HG03064 (cell line): ENCODE measurements at regions not wholly inside any gene's neighbourhood (a gene's known extent, or its start where the extent isn't known, plus 50 kb on each side); places are given as distances from the start of the nearest gene placed in this dataset.

ENCODE experiments used
- ATAC-seq: cut with Tn5 transposase; IDR thresholded peaks from one replicate; pipeline ENCODE4 v1.9.1; 2021; ENCODE audit warnings: low read depth; ENCODE audit not compliant: unreplicated experiment

DNA sequence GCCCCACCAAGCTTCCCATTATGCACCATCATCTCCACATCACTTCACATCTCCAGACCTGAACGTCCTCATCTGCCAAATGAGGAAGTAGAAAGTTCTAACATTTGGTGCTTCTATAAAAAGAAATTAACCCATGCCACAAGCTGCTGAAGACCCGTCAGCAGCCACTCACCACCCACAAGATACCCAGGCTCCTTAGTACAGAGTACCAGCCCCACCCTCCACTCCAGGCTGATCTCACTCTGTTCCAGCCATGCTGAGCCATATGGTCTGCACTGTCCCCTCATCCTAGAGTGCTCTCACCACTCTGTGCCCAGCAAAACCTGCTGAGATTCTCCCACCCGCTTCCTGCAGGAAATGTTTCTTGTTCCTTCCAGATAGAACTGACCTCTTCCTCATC lies 240.8 kb upstream of the PPARGC1A start:
- ATAC-seq, result no peak

DNA sequence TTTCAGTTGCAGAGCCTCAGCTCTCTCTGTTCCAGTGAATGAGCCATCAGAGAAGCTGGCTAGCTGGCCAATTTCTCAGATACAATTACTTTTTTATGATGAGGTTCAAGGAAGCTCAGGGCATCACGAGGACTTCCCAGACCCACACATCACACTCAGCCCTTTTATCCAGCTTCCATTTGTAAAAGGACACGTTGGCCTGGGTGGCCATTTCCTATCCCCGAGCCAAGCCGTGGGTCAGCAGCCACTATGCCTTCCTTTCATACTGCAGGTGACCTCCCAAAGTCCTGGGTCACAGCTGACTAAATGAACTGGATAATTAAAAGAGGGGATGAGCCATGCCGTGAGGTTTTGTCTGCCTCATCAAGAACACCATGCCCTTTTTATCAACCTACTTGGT lies 236.9 kb upstream of the PPARGC1A start:
- no peak for ATAC-seq

DNA sequence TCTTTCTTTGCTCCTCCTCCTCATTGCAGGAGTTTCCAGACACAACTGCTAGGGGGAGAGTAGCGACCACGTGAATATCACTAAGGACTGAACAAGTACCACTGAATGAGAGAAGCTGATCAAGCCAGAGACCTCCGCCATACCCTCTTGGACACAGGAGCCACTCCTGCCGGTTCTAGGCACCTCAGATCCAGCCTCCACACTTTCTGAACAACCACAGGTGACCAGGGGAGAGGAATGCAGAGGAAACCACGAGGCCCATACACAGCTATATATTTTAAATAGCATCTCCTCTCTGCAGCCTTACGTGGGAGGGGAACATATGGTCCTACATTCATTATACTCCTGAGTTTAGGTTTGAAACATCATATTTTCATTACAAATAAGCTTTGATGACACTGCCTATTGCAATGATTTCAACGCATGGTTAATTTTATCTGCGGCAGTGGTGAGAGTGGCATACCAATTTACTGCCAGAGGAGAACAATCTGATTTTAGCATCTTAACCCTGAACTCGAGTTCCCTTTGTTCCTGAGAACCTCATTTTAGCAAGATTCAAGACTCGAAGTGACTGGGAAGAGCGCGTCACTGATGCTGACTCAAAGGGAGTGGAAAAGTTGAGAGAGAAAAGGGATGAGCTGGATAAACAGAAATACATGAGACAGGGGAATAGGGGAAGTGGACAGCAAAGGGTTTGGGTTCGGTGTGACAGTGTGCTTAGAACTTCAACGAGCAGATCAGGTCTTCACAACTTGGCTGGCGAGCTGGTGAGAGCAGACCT lies 231.7 kb upstream of the PPARGC1A start:
- no peak for ATAC-seq

DNA sequence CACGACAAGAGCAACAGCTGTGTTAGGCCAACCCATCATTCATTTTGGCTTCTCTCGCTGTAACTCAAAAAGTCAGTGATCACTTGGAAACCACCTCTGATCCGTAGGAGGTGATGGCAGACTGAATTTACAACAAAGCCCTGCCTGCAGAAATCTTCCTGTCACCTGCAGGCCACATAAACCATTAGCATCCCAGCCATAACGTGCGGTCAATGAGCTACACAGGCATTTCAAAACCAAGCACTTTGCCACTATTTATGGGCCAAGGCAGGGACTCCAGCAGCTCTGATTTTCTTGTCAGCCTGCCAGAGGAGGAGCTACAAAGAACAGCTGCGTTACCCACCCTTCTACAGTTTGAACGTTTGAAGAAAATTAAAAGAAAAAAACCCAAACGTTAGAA lies 228.1 kb upstream of the PPARGC1A start:
- ATAC-seq, result no peak

DNA sequence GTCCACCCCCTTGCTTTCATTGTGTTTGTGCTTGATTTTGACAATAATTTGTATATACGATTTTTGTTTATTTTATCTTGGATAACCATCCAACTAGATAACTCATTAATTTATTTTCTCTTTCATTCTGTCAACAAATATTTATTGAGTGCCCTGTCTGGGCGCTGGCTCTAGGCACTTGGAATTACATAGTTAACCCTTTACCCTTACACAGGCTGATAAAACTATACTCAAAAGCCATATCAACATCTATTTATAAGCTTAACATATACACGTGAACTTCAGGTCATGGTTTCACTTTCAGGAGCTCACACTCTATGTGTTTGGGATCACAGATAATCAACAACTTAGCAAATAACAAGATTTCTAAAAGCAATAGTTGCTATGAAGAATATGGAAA lies 226.3 kb upstream of the PPARGC1A start:
- no peak for ATAC-seq

DNA sequence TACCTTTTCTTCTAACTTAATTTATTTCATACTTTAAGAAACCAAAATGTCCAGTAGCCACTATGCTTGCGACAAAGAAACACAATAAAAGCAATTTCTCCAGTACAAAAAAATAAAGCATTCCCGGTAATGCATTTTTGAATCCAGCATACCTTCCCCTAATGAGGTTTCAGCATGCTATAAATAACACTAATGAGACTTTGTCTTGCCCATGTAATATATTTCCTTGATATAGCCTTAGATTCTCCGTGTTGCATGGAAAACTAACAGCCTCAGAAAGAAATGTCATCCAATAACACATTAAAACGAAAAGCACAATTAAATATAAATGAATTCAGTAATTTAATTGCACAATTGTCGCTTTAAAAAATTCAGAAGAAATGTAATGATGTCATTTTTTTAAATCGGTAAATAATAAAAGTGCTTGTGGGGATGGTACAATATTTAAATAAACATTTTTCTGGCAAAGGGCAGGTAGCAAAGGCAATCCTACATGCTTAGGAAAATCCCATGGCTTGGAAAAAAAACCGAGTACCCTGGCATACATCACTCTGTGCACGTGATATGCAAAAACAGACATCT lies 225.2 kb upstream of the PPARGC1A start:
- ATAC-seq, result no peak

DNA sequence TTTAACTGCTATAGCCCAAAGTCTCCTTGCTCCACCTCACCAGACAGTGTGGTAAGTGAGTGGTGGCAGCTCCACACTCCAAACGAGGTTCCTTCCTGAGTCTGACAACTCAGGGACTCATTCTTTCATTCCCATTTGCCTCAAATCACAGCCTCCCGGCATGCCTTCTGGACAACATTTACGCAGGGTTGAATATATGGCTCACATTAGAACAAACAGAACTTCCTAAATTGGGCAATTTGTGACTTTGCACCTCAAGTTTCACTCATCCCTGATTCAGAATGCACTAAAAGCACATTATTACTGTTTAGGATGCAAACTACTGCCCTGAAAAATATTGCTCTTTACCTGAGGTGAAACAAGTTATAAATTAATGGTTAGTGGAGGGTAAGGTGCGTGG lies 224.6 kb upstream of the PPARGC1A start:
- no peak for ATAC-seq

DNA sequence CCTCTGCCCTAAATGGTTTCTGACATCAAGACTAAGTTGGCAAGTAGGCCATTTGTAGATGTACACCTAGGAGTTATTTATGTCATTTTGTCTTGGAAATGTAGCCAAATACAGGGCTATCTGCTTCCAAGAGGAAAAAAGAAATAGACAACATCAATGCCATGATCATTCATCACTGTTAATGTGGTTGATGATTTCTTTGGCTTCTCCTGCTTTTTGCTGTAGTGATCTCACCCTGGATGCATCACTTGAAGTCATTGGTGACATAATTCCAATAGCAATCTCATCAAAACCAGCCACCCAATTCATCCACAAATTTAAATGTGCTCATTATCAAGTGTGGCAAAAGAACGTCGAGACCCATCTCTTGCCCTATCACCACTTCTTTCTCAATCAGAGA lies 222.6 kb upstream of the PPARGC1A start:
- no peak for ATAC-seq

DNA sequence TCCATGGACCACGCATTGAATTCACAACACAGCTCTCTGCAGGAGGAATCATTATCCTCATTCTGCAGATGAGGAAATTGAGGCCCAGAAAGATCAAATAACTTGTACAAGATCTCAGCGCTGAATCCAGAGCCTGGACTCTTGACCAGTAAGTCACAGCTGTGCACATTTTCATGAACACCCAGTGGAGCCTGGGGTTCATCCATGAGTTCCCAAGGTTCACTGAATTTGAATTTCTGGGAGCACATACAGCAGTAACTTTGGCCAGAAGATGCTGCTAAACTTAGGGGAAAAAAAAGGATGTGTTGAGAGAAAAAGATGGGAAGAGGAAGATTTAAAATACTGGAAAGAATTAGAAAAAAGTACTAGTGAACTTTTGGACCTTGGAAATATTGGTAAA lies 218.7 kb upstream of the PPARGC1A start:
- ATAC-seq, result no peak

DNA sequence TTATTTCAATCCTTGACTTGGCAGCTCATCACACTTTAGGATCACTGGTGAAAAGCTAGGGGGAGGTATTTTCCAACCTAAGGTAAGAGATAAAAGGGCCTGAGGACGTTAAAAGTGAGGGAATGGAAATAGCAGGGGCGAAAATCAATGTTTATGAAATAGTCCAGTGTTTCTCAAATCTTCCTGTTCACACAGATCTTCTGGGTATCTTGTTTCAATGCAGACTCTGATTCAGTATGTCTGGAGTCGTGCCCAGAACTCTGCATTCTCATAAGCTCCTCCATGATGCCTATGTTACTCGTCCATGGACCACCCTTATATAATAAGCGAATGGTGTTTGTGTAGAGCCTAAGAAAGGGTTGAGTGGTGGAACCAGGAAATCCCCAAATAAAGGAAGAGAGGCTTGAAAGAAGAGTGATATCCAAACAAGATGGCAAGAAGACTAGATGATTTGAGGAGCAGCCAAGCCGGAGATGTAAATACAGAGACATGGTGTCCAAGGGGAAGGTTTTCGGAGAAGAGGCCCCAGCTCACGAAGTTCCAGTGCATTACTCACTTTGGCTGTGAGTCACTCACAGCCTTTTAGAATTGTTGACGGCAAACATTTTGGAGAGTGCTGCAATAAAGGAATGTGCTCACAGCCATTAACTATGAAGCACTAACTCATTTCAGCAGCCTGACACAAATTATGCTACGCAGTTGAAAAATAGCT lies 215.6 kb upstream of the PPARGC1A start:
- no peak for ATAC-seq

DNA sequence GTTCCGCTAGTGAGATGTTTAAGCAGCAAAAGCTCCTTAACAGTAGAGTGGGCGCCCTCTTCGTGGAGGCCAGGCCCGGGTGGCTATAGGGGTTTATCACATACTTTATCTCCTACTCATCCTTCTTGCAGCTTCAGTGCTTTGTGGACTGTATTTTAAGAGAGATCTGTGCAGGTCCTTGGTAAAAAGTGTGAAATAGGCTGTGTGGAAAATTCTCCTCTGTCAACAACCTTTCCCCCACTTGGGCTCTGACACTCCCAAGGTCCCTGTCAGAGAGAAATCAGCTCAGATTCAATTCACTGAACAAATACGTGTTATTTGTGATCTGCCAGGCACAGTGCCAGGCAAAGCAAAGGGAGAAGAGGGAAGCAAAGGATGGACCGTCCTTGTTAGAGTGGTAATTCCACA lies 214.3 kb upstream of the PPARGC1A start:
- ATAC-seq, result no peak

DNA sequence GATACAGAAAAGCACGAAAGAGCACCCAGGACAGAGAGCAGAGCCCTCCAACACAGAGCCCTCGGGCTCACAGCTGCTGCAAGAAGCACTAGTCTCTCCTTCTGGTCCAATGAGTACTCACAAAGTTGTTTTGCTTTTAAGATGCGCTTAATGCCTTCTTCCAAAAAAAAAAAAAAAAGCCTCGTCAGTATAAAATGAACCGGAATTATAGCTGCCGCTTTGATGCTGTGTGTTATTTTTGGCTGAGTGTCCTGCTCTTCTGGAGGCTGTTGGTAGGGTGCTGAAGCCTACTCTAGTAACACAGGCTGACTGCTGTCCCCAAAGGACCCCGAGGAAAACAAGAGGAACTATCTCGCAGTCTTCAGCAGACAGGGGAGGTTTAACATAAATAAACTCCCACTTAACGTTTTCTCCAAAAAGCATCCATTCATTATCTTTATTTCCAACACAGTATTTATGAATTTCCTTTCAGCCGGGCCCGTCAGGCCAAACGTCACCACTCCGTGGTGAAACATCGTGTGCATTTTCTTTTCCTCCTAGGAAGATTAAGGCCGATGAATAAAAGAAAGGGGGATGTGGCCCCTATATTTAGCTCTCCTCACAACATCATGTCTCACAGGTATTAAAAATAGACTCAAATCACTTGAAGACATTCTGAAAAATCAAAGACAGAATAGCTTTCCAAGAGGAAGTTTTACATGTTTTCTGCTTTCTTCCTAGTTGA lies 213.7 kb upstream of the PPARGC1A start:
- no peak for ATAC-seq

DNA sequence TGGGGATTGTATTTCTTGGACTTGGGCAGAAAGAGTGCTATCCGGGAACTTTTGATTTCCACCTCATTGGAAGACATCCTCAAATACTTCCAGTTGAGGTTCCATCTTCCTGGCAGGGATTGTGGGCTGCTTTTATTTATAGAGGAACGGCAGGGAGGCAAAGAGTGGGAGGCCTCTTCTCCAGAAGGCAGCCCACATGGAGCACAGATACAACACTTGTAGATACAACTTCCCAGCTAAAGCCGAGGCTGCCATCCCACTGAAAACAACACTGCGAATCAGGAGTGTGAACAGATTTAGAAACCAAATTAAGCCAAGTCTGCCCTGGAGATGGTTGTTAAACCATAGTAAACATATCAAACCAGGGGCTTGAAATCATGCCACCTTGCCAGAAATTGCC lies 212.8 kb upstream of the PPARGC1A start:
- ATAC-seq, result no peak

DNA sequence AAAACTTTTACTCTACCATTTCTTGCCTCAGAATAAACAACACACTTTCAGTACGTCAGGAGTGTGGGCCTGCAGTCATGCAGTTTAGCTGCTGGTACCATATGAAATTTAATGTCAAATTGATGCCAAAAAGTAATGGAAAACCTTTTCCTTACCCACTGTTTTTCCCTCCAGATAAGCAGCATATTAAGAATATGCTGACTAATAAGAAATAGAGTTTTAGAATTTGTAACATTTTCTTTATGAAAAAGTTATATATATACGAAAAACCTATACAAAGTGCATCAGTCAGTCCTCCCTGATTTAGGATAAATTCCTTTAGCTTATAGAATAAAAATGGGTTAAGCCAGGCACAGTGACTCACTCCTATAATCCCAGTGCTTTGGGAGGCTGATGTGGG lies 206.8 kb upstream of the PPARGC1A start:
- no peak for ATAC-seq

DNA sequence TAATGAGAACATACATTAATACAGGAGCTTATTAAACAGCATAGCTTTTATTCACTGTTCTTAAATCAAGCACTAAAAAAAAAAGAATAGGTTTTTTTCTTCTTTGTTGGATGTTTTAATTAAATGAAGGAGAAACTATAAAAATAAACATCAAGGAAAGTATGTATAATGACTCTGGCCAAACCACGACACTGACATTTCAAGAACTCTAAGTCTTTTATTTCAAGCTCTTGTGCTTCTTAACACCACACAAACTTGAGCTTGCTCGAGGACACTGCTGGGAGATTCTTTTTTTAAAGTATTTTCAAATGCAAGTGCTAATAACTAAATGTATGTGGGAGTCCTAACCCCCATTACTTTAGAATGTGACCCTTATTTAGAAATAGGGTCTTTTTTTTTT lies 204.9 kb upstream of the PPARGC1A start:
- no peak for ATAC-seq

DNA sequence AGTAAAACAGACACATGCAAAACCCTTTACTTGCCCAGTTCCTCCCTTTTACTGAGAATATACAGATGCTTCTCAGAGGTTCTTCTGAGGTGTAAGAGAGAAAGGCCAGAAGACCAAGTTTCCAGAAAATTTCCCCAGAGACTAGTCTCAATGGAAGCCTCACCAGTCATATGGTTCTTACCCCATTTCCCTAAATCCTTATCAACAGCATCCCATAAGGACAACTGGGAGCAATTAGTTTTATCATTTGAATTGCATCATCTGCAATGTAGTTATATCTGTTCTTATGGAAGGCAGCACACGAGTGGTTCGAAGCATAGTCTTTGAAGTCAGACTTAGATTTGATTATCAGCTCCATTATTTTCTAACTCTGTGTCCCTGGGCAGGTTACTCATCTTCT lies 203.6 kb upstream of the PPARGC1A start:
- no peak for ATAC-seq

DNA sequence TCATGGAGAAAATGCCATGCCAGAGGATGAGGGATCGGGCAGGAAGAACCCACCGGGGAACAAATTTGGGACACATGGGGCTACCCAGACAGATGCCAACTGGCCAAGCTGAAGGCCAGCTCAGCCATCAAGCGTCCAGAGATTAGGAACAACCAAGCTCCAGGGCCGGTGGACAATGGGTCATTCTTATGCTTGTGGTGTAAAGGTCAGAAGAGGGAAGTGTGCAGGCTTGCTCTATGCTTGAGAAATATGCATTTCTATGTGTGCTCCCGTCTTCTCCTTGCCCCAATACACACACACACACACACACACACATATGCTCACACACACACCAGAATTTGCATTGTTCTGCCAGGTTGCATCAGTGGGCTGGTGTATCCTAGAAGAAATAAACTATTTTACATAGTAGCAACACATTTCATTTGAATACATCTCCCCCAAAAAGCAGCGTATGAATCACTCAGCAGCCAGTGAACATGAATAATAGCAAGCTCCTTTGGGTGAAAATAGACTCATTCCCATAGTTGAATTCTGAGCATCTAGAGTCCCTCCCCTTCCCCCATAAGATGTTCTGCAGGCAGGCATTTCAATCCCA lies 201.9 kb upstream of the PPARGC1A start:
- no peak for ATAC-seq

DNA sequence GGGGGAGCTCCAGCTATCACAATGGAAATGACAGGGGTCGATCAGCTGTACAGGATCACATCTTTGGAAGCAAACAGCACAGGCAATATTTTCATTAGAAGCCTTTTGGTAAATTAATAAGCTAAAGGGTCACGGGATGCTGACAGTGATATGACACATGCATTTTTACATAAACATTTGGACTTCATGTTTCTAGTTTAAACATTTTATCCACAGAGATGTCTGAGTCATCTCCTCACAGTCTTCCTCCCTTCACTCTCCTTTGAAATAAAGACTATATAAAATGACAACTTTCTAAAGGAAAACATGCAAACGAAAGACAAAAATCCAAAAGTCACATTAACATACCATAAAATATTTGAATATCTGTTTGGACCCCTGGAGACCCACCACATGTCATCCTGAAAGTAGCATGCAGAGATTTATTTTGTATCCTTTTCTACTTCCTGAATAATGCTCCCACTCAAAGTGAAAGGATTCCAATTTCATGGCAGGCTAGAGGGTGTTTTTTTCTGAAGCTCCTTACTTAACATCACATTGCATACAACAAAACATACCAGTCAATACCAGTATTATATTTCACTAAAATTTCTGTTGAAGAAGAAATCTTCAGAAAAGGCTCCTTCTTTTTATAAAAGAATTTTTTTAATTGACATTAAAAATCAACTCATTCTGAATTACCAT lies 200.1 kb upstream of the PPARGC1A start:
- no peak for ATAC-seq

DNA sequence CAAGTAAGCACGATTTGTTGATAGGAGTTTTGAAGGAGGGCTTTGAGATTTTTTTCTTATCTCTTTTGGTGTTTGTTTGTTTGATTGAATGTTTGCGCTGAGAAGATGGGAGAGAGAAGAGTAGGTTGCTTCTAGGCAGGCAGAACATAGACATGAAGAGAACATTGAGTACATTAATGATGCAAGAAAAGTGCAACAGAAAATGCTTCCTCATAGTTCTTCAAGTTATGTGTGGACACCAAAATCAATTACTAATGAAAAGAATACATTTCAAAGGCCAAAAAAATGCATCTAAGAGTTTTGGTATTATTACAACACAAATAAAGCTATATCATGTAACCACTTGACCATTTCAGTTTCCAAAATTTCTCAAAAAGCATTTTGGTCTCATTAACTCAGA lies 191.0 kb upstream of the PPARGC1A start:
- no peak for ATAC-seq

DNA sequence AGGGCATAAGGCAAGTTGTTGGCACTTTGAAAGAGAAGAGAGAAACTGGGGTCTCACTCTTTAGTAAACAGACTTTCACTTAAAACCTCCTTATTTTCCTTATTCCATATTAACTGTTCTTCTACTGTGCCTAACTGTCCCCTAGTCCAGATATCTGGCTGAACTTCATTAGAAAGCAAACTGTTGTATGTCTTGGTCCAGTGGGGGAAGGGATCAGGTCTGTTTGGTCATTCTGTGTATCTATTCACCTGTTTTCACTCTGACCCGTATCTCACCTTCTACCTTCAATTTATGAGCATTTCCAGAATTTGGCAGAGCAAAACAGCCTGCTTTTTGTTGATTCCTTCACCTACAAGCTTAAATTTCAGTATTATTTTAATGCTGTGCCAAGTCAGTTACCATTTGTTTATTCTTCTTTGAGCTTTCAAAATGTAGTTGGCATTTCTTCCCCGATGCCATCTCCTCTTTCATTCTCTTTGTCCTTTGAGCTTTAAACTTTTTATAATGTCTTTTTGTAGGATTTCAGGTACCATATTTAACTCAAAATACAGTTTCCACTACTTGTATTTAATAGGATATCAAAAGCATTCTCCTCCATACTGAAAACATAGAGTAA lies 188.6 kb upstream of the PPARGC1A start:
- no peak for ATAC-seq
